ENCODE measurements at regions not wholly inside any gene's neighbourhood (a gene's known extent, or its start where the extent isn't known, plus 50 kb on each side); places are given as distances from the start of the nearest gene placed in this dataset.

GRCh38 chr20:60677819-60678218 lies 574.2 kb upstream of the CDH4 start:
- TF ChIP-seq RAD21 (conservative IDR thresholded peaks at IDR 0.05 in 1 of 2, IDR thresholded peaks at IDR 0.05 in 1 of 2) (no peak), ESRRA (IDR thresholded peaks at IDR 0.05; ENCODE audit: borderline replicate concordance, low read length) (no peak), ATOH8 (CRISPR knock-in tag; IDR thresholded peaks at IDR 0.05; ENCODE audit: low read depth) (no peak), POLR2A (IDR thresholded peaks at IDR 0.05; ENCODE audit: low read length) (no peak), CHD4 (IDR thresholded peaks at IDR 0.05; ENCODE audit: borderline replicate concordance) (no peak), JUNB (IDR thresholded peaks at IDR 0.05) (no peak), CTCF (IDR thresholded peaks at IDR 0.05) (no peak), MAX (IDR thresholded peaks at IDR 0.05) (no peak)
